Posterior cingulate gyrus (tissue), 11 donors: ENCODE measurements at regions not wholly inside any gene's neighbourhood (a gene's known extent, or its start where the extent isn't known, plus 50 kb on each side); places are given as distances from the start of the nearest gene placed in this dataset.

Source experiments
- DNase-seq, 10 donors: peaks; one replicate each; pipeline versions ENCODE4 v3.0.0 to v3.0.0-alpha.2; 2020 to 2021; ENCODE audit warnings: mixed read lengths in 3 of 10
- intact Hi-C: fragments of 100-400 bp; cut with DNase I; formaldehyde crosslinking; loops from one replicate; pipeline ENCODE4 v1.15.1; 2023

GRCh38 chr2:120889936-120890335, 154.3 kb downstream of the GLI2 start:
- DNase-seq, result no peak
- intact Hi-C loops, result no loop called here

- intact Hi-C loops, result no loop called here
- peak in 1 of 10 donors; percentile 64 for DNase-seq
Observed at GRCh38 chr2:120890566-120891360, 155.1 kb downstream of the GLI2 start.

GRCh38 chr2:120892271-120892966, 156.8 kb downstream of the GLI2 start:
- intact Hi-C loops, result no loop called here
- peak in 1 of 10 donors; percentile 33 for DNase-seq

- intact Hi-C loops, result no loop called here
- DNase-seq, result peak in 1 of 10 donors; percentile 82
Observed at GRCh38 chr2:120892967-120893667, 157.4 kb downstream of the GLI2 start.

GRCh38 chr2:120893811-120894584, 158.3 kb downstream of the GLI2 start:
- peak in 1 of 10 donors; percentile 72 for DNase-seq
- intact Hi-C loops, result no loop called here

- intact Hi-C loops, result no loop called here
- DNase-seq, result peak in 1 of 10 donors; percentile 83
Observed at GRCh38 chr2:120894966-120895365, 159.3 kb downstream of the GLI2 start.

- DNase-seq, result peak in 1 of 10 donors; percentile 22
- intact Hi-C loops, result no loop called here
Observed at GRCh38 chr2:120896126-120896525, 160.5 kb downstream of the GLI2 start.

- intact Hi-C loops, result no loop called here
- peak in 2 of 10 donors; percentile 21 to 26 for DNase-seq
Observed at GRCh38 chr2:120896901-120897300, 161.2 kb downstream of the GLI2 start.

GRCh38 chr2:120897399-120897798, 161.7 kb downstream of the GLI2 start:
- intact Hi-C loops, result no loop called here

GRCh38 chr2:120898496-120898895, 162.8 kb downstream of the GLI2 start:
- intact Hi-C loops, result no loop called here
- peak in 1 of 10 donors; percentile 2 for DNase-seq

More at GRCh38 chr2:120897399-120897798, 161.7 kb downstream of the GLI2 start:
- DNase-seq, result no peak

GRCh38 chr2:120898961-120899750, 163.5 kb downstream of the GLI2 start:
- peak in 1 of 10 donors; percentile 64 for DNase-seq
- intact Hi-C loops, result no loop called here

- DNase-seq, result peak in 1 of 10 donors; percentile 76
- intact Hi-C loops, result no loop called here
Observed at GRCh38 chr2:120899771-120900170, 164.1 kb downstream of the GLI2 start.

GRCh38 chr2:120901201-120901600, 165.5 kb downstream of the GLI2 start:
- intact Hi-C loops, result no loop called here
- peak in 1 of 10 donors; percentile 65 for DNase-seq

GRCh38 chr2:120902592-120902991, 166.9 kb downstream of the GLI2 start:
- DNase-seq, result peak in 1 of 10 donors; percentile 34
- intact Hi-C loops, result no loop called here

GRCh38 chr2:120904379-120904778, 168.7 kb downstream of the GLI2 start:
- intact Hi-C loops, result no loop called here
- DNase-seq, result peak in 1 of 10 donors; percentile 67

GRCh38 chr2:120904830-120905234, 169.2 kb downstream of the GLI2 start:
- peak in 1 of 10 donors; percentile 46 for DNase-seq
- intact Hi-C loops, result no loop called here

GRCh38 chr2:120905298-120905697, 169.6 kb downstream of the GLI2 start:
- DNase-seq, result peak in 2 of 10 donors; percentile 24 to 52
- intact Hi-C loops, result no loop called here

GRCh38 chr2:120905824-120906571, 170.3 kb downstream of the GLI2 start:
- intact Hi-C loops, result no loop called here
- peak in 2 of 10 donors; percentile 79 to 81 for DNase-seq

- DNase-seq, result peak in 1 of 10 donors; percentile 20
- intact Hi-C loops, result no loop called here
Observed at GRCh38 chr2:120906914-120907313, 171.2 kb downstream of the GLI2 start.
